Activated T-helper 1 cell treated with Interleukin-2 at 50 U/mL for 16 hours (primary cell): ENCODE measurements at regions not wholly inside any gene's neighbourhood (a gene's known extent, or its start where the extent isn't known, plus 50 kb on each side); places are given as distances from the start of the nearest gene placed in this dataset.
A peak's percentile ranks its signal among the peaks of the same experiment; 100 is the strongest.
"Not testable (repeated sequence)": the region's sequence is repeated elsewhere in the genome, so short reads cannot be mapped to it uniquely, and the experiment has no call there.

ENCODE experiments used
- DNase-seq: peaks from one replicate; pipeline ENCODE4 v3.0.0-alpha.2; 2020; ENCODE audit warnings: low read depth

DNA sequence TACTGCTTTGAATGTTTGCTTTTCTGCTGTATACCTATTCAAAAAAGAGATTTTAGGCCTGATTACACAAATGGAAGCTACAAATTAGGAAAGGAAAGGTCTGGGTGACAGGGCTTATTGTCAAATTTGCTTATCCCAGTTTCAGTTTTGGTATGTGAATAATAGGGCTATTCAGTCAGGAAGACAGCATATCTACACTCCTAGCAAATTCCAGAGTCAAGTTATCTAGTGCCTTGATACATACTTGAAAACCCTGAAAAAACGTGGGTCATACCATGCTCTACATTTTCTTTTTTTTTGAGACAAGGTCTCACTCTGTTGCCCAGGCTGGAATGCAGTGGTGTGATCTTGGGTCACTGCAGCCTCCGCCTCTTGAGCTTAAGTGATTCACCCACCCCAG is 59.2 kb upstream of the CCDC180 start:
- not testable (repeated sequence) for DNase-seq

DNA sequence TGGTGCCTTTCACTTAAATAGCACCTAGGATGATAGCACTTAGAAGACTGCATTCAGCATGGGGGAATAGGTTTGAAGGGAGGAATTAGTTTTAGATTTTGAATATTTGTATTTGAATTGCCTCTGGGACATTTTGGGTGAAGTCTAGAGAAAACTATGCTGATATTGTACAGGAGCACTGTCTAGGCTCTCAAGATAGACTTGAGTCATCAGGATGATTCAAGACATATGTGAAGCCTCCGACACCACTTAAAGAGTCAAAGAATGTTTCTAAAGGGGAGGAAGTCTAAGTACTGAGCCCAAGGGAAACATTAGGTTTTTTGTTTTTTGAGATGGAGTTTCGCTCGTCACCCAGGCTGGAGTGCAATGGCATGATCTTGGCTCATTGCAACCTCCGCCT is 63.9 kb upstream of the CCDC180 start:
- no peak for DNase-seq

DNA sequence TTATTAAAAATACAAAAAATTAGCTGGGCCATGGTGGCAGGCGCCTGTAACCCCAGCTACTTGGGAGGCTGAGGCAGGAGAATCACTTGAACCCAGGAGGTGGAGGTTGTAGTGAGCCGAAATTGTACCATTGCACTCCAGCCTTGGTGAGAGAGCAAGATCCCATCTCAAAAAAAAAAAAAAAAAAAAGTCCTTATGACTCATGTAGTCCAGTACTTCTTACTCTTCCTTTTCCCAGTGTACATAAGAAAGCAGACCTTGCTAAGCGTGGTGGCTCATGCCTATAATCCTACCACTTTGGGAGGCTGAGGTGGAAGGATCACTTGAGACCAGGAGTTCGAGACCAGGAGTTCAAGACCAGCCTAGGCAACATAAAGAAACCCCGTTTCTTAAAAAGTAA is 66.0 kb upstream of the CCDC180 start:
- not testable (repeated sequence) for DNase-seq

DNA sequence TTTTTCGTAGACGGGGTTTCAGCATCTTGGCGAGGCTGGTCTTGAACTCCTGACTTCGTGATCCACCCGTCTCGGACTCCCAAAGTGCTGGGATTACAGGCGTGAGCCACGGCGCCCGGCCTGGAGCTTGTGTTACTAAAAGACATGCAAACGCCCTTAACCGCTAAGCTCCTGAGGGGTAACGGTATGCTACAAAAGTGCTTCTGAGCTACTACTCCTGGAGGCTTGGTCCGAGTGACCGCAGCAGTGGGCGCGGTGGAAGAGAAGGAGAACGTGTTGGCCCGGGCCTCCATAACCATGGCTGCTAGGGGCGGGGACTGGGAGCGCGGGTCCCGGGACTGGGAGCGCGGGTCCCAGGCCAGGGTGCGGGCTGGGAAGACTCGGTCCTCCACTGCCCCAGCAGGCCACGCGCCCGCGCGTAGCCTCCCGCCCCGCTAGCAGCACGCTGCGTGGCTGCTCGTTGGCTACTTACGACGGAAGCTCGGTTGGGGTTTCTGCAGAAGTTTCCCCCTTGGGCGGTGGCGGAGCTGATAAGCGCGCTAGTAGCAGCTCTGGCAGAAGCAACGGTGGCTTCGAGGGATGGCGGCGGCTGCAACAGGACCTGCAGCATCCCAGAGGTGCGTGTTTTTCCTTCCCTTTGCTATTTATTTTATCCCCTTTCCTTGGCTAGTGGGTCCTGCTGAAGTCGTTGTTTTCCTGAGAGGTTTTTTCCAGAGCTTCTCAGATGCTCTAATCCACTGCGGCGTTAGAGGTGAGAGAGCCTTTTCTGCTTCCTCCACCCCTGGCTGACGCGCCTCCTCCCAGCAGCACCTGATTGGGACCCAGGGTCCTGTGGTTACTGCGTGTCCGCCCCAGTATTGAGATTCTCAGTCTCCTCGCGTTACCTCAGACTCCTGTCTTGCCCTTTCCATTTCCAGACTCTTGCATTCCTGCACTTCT is 69.2 kb upstream of the CCDC180 start:
- DNase-seq, result peak; percentile 65

DNA sequence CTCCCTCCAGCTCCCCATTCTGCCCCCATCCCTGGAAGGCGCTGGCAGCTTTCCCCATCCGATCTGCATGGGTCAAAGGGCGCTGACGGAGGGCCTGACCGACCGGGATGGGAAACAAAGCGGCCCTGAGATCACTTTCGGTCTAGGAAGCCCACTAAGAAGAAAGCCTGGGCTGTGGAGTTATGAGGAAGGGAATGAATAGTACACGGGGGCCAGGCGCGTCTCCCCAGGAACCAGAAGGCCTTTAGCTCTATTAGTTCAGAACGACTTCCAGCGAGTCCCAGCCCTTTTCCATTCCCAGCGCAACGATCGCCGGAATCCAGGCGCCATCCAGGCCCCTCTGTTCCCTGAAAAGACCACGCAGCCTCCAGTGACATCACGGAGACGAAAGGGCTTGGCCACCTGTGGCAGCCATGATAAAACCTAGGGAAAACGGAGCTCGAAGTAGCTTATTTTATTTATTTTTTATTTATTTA is 70.1 kb upstream of the CCDC180 start:
- no peak for DNase-seq

DNA sequence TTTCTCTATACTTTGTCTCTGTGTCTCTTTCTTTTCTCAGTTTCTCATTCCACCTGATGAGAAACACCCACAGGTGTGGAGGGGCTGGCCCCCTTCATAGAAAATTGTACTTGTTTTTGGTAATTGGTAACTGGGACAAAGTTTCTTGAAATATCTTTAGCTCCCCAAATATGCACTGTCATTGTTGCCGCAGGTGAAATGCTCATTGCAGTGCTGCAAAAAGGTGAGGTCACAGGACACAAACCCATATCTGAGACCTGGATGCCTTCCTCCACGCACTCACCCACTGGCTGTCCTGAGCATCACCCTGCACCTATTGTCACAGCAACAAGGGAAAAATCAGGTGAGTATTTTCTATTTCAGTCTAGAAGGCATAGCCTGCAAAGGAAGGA is 74.5 kb upstream of the CCDC180 start:
- DNase-seq, result not testable (repeated sequence)

DNA sequence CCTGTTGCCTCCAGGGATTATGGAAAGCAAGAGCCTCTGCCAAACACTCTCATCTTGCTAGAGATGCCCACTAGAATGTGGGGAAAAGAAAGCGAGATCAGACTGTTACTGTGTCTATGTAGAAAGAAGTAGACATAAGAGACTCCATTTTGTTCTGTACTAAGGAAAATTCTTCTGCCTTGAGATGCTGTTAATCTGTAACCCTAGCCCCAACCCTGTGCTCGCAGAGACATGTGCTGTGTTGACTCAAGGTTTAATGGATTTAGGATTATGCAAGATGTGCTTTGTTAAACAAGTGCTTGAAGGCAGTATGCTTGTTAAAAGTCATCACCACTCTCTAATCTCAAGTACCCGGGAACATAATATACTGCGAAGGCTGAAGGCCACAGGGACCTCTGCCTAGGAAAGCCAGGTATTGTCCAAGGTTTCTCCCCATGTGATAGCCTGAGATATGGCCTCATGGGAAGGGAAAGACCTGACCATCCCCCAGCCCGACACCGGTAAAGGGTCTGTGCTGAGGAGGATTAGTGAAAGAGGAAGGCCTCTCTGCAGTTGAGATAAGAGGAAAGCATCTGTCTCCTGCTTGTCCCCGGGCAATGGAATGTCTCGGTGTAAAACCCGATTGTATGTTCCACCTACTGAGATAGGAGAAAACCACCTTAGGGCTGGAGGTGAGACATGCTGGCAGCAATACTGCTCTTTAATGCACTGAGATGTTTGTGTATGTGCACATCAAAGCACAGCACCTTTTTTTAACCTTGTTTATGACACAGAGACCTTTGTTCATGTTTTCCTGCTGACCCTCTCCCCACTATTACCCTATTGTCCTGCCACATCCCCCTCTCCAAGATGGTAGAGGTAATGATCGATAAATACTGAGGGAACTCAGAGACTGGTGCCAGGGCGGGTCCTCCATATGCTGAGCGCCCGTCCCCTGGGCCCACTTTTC is 75.1 kb upstream of the CCDC180 start:
- DNase-seq, result not testable (repeated sequence)

DNA sequence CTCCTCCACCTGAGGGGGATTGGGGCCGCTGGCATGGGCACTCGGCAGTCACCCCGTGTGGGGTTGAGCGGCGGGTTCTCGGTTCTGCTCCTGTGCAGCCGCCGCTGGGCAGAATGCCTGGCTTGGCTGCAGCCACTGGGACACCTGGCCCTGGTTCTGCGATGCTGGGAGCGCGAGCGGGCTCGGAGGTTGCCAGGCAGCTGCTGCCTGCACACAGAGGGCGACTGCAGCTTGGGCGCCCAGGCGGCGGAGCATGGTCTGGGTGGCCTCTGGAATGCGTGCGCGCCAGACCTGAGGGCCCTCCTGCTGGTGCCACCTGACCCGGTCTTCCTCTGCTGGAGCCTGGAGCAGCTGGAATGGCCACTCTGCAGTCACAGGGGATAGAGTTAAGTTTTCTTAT is 85.1 kb upstream of the CCDC180 start:
- not testable (repeated sequence) for DNase-seq

DNA sequence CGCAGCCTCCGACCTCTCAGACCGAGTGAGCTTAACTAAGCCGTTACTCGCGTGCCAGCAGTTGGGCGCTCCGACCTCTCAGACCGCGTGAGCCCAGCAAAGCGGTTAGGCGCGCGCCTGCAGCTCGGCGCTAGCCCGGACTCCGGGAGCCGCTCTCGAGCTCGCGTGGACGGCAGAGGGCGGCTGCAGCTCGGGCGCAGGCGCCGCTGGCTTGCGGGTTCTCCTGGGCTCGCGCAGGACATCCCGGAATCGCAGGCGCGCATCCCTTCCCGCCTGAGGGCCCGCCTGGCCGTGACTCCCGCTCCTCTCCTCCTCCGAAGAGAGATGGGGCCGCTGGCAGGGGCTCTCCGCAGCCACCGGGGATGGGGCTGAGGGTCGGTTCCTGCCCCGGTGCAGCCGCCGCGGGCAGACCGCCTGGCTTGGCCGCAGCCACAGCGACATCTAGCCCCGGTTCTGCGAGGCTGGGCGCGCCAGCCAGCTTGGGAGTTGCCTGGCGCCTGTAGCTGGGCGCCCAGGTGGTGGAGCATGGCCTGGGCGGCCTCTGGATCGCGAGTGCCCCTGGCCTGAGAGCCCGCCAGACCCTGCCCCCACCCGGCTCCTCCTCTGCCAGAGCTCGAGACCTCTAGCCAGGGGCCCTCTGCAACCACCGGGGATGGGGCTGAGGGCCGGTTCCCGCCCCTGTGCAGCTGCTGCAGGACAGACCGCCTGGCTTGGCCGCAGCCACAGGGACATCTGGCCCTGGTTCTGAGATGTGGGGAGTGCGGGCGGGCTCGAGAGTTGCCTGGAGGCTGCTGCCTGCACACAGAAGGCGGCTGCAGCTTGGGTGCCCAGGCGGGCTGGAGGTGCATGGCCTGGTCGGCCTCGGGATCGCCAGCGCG is 85.7 kb upstream of the CCDC180 start:
- DNase-seq, result peak; percentile 47

DNA sequence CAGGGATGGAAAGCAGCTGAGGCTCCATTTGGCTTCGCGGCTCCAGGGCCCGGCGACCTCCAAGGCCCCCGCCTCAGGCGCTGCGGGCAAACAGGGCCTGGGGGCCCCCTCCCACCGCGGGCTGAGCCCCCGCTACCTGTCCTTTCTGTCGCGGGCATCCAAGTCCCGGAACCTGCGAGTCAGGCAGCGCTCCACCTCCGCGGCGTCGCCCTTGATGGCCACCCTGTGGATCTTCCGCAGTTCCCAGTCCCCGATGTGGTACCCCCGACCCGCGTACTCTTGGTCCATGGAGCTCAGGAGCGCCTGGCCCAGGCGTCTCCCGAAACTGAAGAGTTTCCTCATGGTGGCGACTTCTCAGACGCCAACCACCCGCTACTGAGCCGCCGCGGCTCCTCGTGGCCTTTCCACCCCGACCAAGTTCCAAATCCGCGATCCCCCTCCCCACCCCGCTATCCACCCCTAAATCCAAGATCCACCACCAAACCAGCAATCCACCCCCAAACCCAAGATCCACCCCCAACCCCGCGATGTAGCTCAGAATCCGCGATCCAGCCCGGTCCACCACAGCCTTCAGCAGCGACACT is 86.5 kb upstream of the CCDC180 start:
- DNase-seq, result no peak

DNA sequence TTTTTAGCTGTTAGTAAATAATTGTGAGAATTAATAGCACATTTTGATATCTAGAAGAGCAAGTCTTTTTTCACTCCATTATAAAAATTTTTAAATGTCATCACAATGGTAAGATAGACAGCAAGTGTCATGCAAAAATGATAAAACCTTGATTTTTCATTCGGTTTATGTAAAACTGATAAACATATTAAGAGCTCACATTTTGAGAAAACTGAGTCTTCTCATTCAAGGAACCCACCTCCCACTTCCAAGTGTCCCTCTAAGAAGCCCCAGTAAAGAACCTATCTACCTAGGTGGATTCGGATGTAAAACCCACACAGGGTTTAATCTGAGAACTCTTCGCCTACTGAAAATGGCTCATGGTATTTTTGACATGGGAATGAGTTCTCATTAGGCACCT is 87.1 kb upstream of the CCDC180 start:
- not testable (repeated sequence) for DNase-seq

DNA sequence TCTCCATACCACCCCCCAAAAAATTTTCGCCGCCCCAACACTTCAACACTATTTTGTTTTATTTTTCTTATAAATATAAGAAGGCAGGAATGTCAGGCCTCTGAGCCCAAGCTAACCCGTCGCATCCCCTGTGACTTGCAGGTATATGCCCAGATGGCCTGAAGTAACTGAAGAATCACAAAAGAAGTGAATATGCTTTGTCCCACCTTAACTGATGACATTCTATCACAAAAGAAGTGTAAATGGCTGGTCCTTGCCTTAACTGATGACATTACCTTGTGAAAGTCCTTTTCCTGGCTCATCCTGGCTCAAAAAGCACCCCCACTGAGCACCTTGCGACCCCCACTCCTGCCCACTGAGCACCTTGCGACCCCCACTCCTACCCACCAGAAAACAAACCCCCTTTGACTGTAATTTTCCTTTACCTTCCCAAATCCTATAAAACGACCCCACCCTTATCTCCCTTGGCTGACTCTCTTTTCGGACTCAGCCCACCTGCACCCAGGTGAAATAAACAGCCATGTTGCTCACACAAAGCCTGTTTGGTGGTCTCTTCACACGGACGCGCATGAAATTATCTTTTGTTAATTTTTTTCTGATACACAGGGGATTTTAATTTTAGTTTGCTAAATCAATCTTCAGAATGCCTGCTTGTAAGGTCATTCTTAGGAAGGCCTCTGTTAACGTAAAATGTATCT is 87.9 kb upstream of the CCDC180 start:
- DNase-seq, result not testable (repeated sequence)

DNA sequence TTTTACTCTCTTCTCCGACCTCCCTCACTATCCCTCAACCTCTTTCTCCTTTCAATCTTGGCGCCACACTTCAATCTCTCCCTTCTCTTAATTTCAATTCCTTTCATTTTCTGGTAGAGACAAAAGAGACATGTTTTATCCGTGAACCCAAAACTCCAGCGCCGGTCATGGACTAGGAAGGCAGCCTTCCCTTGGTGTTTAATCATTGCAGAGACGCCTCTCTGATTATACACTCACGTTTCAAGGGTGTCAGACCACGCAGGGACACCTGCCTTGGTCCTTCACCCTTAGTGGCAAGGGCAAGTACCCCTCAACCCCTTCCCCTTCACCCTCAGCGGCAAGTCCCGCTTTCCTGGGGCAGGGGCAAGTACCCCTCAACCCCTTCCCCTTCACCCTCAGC is 92.3 kb upstream of the CCDC180 start:
- not testable (repeated sequence) for DNase-seq

DNA sequence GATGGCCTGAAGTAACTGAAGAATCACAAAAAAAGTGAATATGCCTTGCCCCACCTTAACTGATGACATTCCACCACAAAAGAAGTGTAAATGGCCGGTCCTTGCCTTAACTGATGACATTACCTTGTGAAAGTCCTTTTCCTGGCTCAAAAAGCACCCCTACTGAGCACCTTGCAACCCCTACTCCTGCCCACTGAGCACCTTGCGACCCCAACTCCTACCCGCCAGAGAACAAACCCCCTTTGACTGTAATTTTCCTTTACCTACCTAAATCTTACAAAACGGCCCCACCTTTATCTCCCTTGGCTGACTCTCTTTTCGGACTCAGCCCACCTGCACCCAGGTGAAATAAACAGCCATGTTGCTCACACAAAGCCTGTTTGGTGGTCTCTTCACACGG is 92.9 kb upstream of the CCDC180 start:
- not testable (repeated sequence) for DNase-seq

DNA sequence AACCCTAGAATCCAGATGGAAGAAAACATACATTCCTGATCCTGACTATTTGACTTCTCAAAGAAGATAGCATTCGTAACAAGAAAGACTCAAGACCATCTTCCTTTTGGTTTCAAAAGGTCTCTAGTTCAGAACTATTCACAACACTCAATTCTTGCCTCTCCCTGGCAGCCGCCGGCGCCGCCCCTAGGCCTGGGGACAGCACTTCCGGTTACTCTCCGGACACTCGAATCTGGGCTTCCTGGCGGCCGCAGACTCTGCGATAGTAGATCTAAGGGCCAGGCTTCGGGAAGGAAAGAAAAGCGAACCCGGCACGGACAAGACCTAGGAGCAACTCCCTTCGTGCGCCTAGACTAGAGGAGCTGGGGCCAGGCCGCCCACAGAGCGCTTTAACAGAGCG is 107.8 kb upstream of the CCDC180 start:
- not testable (repeated sequence) for DNase-seq

DNA sequence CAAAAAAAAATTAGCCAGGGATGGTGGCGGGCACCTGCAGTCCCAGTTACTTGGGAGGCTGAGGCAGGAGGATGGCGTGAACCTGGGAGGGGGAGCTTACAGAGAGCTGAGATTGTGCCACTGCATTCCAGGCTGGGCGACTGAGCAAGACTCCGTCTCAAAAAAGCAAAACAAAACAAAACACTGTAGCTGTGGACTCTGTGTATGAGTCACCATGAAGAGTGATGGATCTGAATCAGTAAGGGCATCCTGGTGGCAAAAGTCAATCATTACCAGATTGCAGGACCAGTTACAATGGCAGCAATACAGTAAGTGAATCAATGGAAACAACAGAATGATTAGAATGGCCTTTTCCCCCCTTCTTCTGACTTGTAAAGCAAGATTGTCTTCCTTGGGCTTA is 113.7 kb upstream of the CCDC180 start:
- not testable (repeated sequence) for DNase-seq

DNA sequence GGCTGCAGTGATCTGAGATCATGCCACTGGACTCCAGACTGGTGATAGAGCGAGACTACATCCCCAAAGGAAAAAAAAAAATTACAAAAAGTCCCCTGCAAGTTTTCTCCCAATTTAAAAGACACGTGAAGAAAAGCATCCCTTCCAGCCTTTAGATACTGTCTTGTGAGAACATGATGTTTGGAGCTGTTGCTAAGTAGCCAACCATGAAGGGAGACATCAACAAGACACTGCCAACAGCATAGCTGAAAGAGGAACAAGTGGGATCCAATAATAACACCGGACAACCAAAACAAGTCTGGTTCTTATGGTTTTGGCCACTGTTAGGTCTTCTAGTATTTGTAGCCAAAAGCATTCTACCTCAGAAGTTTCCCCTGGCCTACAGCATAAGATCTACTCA is 118.9 kb upstream of the CCDC180 start:
- DNase-seq, result no peak

DNA sequence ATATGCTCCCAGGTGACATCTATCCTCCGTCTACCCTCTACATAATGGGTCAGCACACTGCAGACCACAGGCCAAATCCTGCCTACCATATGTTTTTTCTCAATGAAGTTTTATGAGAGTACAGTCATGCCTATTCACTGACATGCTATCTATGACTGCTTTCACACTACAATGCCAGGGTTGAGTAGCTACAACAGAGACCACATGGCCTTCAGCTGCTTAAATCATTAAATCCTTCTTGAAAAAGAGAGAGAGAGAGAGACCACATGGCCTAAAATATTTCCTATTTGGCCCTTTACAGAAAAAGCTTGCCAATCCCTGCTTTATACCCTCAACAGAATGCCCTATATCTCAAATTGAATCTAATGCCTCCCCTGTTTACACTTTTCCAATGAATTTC is 119.8 kb upstream of the CCDC180 start:
- DNase-seq, result not testable (repeated sequence)

DNA sequence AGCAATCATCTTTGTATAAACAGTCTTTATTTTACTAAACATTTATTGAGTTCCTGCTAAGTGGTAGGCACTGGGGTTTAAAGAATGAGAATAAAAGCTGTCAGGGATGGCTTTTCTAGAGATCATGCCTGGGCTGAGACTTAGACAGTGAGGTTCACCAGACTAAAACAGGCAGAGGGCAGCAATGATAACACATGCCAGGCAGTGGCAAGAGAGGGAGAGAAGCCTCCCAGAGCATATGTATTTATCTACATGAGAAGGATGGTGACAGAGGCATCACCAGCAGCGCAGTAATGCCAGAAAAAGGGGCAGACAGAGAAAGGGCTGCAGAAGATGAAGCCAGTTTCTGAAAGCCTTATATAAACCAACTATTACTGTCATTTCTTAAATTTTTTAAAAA is 121.0 kb upstream of the CCDC180 start:
- DNase-seq, result no peak

DNA sequence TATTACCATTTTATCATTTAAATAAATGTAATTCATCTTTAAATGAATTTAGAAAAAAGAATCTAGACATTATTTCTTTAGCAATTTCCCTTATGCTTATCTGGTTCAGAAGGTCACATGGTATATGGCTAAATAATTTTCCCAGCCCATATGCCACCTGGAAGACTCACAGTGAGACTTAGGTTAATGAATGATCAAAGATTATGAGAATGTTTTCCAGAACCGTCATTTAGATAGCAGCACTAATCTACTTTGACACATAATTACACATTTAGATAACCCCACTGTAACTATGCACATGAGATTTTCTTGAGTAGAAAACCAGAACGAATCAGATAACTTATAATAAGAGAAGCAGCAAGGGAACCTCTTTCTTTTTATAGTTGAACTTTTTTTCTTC is 124.9 kb upstream of the CCDC180 start:
- DNase-seq, result not testable (repeated sequence)

DNA sequence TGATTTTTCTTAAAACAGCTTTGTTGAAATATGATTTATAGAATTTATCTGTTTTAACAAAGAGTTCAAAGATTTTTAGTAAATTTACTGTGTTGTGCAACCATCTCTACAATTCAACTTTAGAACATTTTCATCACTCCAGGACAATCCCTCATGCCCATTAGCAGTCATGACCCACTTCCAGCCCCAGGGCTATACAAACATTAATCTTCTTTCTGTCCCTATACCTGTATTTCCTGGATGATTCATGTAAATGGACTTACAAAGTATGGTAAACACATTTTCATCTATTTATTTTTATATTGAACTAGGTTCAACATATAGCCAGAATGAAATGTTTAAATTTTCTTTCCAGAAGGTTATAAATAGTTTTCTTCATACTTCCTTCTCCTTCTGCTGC is 127.8 kb upstream of the CCDC180 start:
- no peak for DNase-seq
